Tibial nerve (tissue), 4 donors: ENCODE measurements at regions not wholly inside any gene's neighbourhood (a gene's known extent, or its start where the extent isn't known, plus 50 kb on each side); places are given as distances from the start of the nearest gene placed in this dataset.
A peak's percentile ranks its signal among the peaks of the same experiment; 100 is the strongest.

Source experiments
- DNase-seq, 2 donors: peaks; one replicate each; pipeline ENCODE4 v3.0.0-alpha.2; 2019; ENCODE audit warnings: low spot score in 2 of 2
- H3K27ac ChIP-seq, 4 donors: fragments of 200-600 bp; sonication (generic) in 3 of 4; one replicate each; pipeline ENCODE4 v1.5.1; 2017 to 2019; ENCODE audit warnings: mild to moderate bottlenecking in 1 of 4
- H3K27me3 ChIP-seq, 2 donors: fragments of 200-600 bp; sonication (generic) in 1 of 2; one replicate each; pipeline versions ENCODE4 v1.5.1 to v1.6.0; 2017 to 2019
- H3K36me3 ChIP-seq, 3 donors: fragments of 200-600 bp; sonication (generic); one replicate each; pipeline ENCODE4 v1.5.1; 2018 to 2019
- H3K4me1 ChIP-seq, 4 donors: fragments of 200-600 bp; sonication (generic) in 3 of 4; one replicate each; pipeline ENCODE4 v1.5.1; 2017 to 2019
- H3K4me3 ChIP-seq, 4 donors: fragments of 200-600 bp; sonication (generic) in 3 of 4; one replicate each; pipeline ENCODE4 v1.5.1; 2017 to 2019; ENCODE audit warnings: mild to moderate bottlenecking in 1 of 4, moderate library complexity in 1 of 4
- H3K9me3 ChIP-seq, 4 donors: fragments of 200-600 bp; sonication (generic) in 3 of 4; one replicate each; pipeline ENCODE4 v1.5.1; 2017 to 2019
- EP300 ChIP-seq, 2 donors: sonication (generic); formaldehyde crosslinking; IDR thresholded peaks; one replicate each; pipeline ENCODE4 v1.6.1; 2017; ENCODE audit warnings: antibody characterized with exemption in 2 of 2, mild to moderate bottlenecking in 1 of 2
- POLR2A ChIP-seq, 2 donors: fragments of 450-650 bp; IDR thresholded peaks; one replicate each; pipeline ENCODE4 v1.6.1; 2017; ENCODE audit warnings: antibody characterized with exemption in 2 of 2, mild to moderate bottlenecking in 2 of 2, moderate library complexity in 2 of 2
- WGBS, 2 donors: methylation state at CpG; one replicate each; pipeline ENCODE4 v1.1.5; 2018; 5-methylcytosine and 5-hydroxymethylcytosine counted together
- TF ChIP-seq, protein P1 (sequence below), 5 experiments: fragments of 200-600 bp in 3 of 5; fragments of 450-650 bp in 2 of 5; sonication (generic) in 3 of 5; IDR thresholded peaks; one replicate each; pipeline ENCODE4 v1.5.1; 2016 to 2019; ENCODE audit warnings: antibody characterized with exemption in 5 of 5, mild to moderate bottlenecking in 3 of 5, moderate library complexity in 2 of 5

DNA sequence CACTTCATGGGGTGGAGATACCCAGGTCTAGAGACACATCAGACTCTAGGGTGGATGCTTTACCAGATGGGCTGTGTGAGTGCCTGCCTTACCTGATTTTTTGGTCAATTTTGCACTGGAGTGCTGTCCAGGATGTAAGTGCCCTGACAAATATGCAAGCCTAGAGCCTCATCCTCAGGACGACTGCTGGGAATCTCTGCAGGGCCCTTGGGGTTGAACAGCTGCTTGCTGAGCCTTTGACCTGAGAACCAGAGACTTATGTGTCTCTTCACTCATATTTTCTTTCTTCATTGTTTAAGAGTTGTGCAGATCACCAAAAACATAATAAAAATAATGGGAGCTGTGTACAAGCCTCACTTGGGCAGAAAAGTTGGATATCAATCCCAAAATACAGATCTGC, 551.5 kb upstream of the ATP2B1 start:
- TF ChIP-seq, protein P1, sequence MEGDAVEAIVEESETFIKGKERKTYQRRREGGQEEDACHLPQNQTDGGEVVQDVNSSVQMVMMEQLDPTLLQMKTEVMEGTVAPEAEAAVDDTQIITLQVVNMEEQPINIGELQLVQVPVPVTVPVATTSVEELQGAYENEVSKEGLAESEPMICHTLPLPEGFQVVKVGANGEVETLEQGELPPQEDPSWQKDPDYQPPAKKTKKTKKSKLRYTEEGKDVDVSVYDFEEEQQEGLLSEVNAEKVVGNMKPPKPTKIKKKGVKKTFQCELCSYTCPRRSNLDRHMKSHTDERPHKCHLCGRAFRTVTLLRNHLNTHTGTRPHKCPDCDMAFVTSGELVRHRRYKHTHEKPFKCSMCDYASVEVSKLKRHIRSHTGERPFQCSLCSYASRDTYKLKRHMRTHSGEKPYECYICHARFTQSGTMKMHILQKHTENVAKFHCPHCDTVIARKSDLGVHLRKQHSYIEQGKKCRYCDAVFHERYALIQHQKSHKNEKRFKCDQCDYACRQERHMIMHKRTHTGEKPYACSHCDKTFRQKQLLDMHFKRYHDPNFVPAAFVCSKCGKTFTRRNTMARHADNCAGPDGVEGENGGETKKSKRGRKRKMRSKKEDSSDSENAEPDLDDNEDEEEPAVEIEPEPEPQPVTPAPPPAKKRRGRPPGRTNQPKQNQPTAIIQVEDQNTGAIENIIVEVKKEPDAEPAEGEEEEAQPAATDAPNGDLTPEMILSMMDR (IDR thresholded peaks at IDR 0.05): no peak
- no peak for DNase-seq
- Histone ChIP-seq H3K4me3 (no peak overlapping the region), H3K27ac (no peak overlapping the region), H3K36me3 (no peaks in the 10 kb centered on the region), H3K4me1 (no peaks in the 10 kb centered on the region), H3K9me3 (no peaks in the 10 kb centered on the region), H3K27me3 (no peaks in the 10 kb centered on the region)
- WGBS, 2 donors: 40 to 67% methylated on average over 1 of the region's 1 CpG

DNA sequence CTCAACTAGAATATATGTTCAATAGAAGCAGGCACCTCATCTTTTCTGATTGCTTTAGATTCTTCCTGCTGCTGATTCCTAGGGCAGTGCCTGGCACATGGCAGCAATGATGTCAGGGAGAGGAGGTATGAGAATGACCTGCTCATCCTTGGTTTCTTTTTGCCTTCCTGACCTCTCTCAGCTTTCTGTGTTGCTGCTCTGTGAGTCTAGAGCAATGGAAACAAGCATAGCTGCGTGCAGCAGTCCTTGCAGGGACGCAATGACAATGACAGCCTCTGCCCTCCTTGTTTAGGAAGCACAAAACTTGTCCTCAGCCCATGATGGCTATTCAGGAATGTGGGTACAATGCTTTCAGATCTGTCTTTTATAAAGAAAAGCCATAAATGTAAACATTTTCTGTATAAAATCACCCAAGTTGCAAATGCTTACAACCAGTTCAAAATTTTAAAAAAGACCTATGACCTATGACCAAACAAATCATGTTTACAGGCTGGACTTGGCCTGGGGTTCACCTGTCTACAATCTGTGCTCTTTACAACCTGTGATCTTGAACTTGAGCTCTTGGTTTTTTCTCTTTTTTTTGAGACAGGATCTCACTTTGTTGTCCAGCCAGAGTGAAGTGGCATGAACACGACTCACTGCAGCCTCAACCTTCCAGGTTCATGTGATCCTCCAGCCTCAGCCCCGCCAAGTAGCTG, 549.4 kb upstream of the ATP2B1 start:
- H3K27me3 ChIP-seq: no peaks in the 10 kb centered on the region
- H3K4me3 ChIP-seq: no peak overlapping the region
- no peak for DNase-seq
- TF ChIP-seq, protein P1 (IDR thresholded peaks at IDR 0.05): no peak
- TF ChIP-seq POLR2A (IDR thresholded peaks at IDR 0.05): no peak
- TF ChIP-seq EP300 (IDR thresholded peaks at IDR 0.05): no peak
- no peak overlapping the region for H3K27ac ChIP-seq
- WGBS, 2 donors: 87 to 90% methylated on average over 4 of the region's 4 CpGs
- H3K9me3 ChIP-seq: no peaks in the 10 kb centered on the region
- H3K4me1 ChIP-seq: peaks cover 0 to 13% (median 6%) of the 10 kb centered on the region in 4 donors
- no peaks in the 10 kb centered on the region for H3K36me3 ChIP-seq

DNA sequence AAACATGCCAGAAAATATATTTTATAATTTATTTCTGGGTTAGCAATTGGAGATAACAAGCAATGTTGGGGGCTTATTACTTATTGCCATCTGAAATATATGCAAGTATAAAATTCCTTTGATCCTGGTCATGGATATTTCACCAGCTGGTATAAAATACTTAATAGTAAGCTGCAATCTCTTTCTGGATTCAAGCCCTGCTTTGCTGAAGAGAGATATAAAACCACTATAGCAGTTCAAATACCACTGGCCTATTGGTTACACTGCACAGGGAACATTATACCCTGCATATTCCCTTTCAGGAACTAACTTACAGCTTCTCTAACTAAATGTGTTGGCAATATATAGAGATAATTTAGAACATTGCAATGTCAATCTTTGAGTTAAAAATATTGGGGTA, 546.2 kb upstream of the ATP2B1 start:
- peaks cover 0 to 31% (median 6%) of the 10 kb centered on the region in 4 donors for H3K4me1 ChIP-seq
- DNase-seq: no peak
- H3K27me3 ChIP-seq: no peaks in the 10 kb centered on the region
- H3K4me3 ChIP-seq: no peak overlapping the region
- TF ChIP-seq, protein P1 (IDR thresholded peaks at IDR 0.05): no peak
- TF ChIP-seq POLR2A (IDR thresholded peaks at IDR 0.05) (no peak), EP300 (IDR thresholded peaks at IDR 0.05) (no peak)
- no peak overlapping the region for H3K27ac ChIP-seq
- no peaks in the 10 kb centered on the region for H3K9me3 ChIP-seq
- H3K36me3 ChIP-seq: no peaks in the 10 kb centered on the region

DNA sequence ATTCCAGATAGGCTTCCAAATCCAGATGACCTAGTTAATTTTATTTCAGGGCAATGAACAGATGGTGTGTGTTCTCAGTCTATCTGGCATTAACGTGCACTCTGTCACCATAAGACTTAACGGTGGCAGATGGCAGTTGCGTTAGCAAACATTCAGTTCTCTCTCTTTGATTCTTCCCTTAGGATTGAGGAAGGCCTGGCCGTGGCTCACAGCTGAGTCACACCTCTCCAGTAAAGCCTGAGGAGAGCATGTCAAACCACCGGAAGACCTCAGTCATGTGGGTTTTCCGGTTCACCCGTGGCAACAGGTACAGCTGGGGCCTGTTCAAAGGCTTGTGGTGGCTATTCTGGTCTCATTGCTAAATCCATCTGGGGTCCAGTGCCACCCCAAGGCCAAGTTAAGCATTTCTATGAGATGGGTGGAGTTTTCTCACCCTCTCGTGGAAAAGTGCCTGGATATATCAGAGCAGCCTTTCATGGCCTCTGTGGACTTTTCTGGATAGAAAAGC, 545.1 kb upstream of the ATP2B1 start:
- DNase-seq: peak; percentile 60 to 69
- no peaks in the 10 kb centered on the region for H3K36me3 ChIP-seq
- no peak overlapping the region for H3K4me3 ChIP-seq
- H3K27me3 ChIP-seq: no peaks in the 10 kb centered on the region
- WGBS, 2 donors: 45 to 49% methylated on average over 8 of the region's 8 CpGs
- TF ChIP-seq EP300 (IDR thresholded peaks at IDR 0.05): peak in 1 of 2 donors; percentile 86
- TF ChIP-seq, protein P1 (IDR thresholded peaks at IDR 0.05): peak in 1 of 5 experiments; percentile 12
- TF ChIP-seq POLR2A (IDR thresholded peaks at IDR 0.05): no peak
- H3K9me3 ChIP-seq: no peaks in the 10 kb centered on the region
- H3K27ac ChIP-seq: no peak overlapping the region
- peaks cover 0 to 31% (median 6%) of the 10 kb centered on the region in 4 donors for H3K4me1 ChIP-seq

DNA sequence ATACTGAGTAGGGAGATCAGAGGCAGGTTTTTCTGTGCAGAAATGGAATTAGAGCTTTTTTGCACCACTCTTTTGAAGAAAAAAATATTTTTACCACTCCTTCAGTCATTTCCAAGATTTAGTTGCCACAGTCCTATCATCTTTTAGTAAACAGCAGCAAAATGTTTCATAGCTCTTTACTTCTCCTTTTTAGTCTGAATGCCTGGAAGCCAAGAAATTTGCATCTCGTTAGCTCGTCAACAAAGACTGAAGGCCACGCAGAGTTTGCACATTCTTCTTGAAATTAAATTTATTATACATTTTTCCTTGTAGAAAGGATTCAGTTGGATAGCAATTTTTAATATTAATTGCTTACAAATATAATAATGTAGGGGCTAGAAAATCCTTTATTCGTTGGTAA, 544.5 kb upstream of the ATP2B1 start:
- 90 to 94% methylated on average over 4 of the region's 4 CpGs for WGBS, 2 donors
- Histone ChIP-seq H3K27ac (no peak overlapping the region), H3K36me3 (no peaks in the 10 kb centered on the region), H3K4me1 (peaks cover 0 to 31% (median 6%) of the 10 kb centered on the region in 4 donors), H3K9me3 (no peaks in the 10 kb centered on the region), H3K27me3 (no peaks in the 10 kb centered on the region), H3K4me3 (no peak overlapping the region)
- no peak for DNase-seq
- TF ChIP-seq, protein P1 (IDR thresholded peaks at IDR 0.05): no peak
- TF ChIP-seq POLR2A (IDR thresholded peaks at IDR 0.05): no peak
- no peak for TF ChIP-seq EP300 (IDR thresholded peaks at IDR 0.05)
